ENCODE measurements at regions not wholly inside any gene's neighbourhood (a gene's known extent, or its start where the extent isn't known, plus 50 kb on each side); places are given as distances from the start of the nearest gene placed in this dataset.

GRCh38 chr13:18944501-18945068 is 237.0 kb downstream of the TUBA3C start:
- DNase-seq (ENCODE audit: low read depth, low spot score) (no peak), ATAC-seq (no peak), FAIRE-seq (no peak)
- TF ChIP-seq ZBTB40 (IDR thresholded peaks at IDR 0.05; ENCODE audit: borderline replicate concordance), result no peak
- no peak for TF ChIP-seq RBBP5 (conservative IDR thresholded peaks at IDR 0.05)
- no peak for TF ChIP-seq MYC (IDR thresholded peaks at IDR 0.05; ENCODE audit: insufficient read depth, insufficient read length, insufficient replicate concordance, low read length, severe bottlenecking)
- TF ChIP-seq KLF5 (IDR thresholded peaks at IDR 0.05; ENCODE audit: partially characterized antibody), result no peak
- ChIA-PET RAD21 (ENCODE audit: unreplicated experiment) (no interaction called here), POLR2A (no interaction called here), CTCF (no interaction called here), SMC1A (ENCODE audit: uncharacterized antibody, unreplicated experiment) (no interaction called here)
- H3K4me3 ChIP-seq, result no peak overlapping the region
- H3K27me3 ChIP-seq (replicated peaks in 1 of 2; ENCODE audit: control insufficient read depth in 2 of 2, insufficient read depth in 2 of 2, low read length in 1 of 2), result no peaks in the 10 kb centered on the region
- intact Hi-C loops (cut with micrococcal nuclease; ENCODE audit: unreplicated experiment), result no loop called here
- no TSS peak for BruUV-seq (replicated peaks)
- no peak overlapping the region for H3K9ac ChIP-seq (ENCODE audit: control insufficient read depth, insufficient read depth, low read length)
- no peak overlapping the region for H2AFZ ChIP-seq (ENCODE audit: control insufficient read depth, low read depth, low read length)
- H3K79me2 ChIP-seq (ENCODE audit: control insufficient read depth, insufficient read depth, low read length), result no peaks in the 10 kb centered on the region
- H3K9me3 ChIP-seq (replicated peaks; ENCODE audit: control insufficient read depth, insufficient read depth, low read length), result no peaks in the 10 kb centered on the region; the same call in 2 of the 3 replicates
- no peaks in the 10 kb centered on the region for H4K20me1 ChIP-seq (ENCODE audit: control insufficient read depth, insufficient read depth)
- WGBS (ENCODE audit: insufficient coverage, insufficient replicate concordance, low lambda C conversion rate, missing lambda C conversion rate), result 47% methylated on average over 29 of the region's 29 CpGs
- H3K36me3 ChIP-seq (ENCODE audit: control insufficient read depth in 2 of 2, insufficient read depth in 2 of 2, low read length in 1 of 2), result no peaks in the 10 kb centered on the region
- no peak overlapping the region for H3K4me2 ChIP-seq (ENCODE audit: control insufficient read depth, insufficient read depth)
- H3K27ac ChIP-seq (ENCODE audit: control insufficient read depth, insufficient read depth), result no peak overlapping the region
- no peaks in the 10 kb centered on the region for H3K4me1 ChIP-seq (ENCODE audit: control insufficient read depth, insufficient read depth, low read length)
- in situ Hi-C loops (cut with MboI), result loop anchor here (10.0 kb wide), 1 partner anchor 60 kb away; no protein-coding TSS in a partner anchor

Data from GM12878 (cell line).